NCI-H1092 treated with DMSO at 0.1 percent for 48 hours (cell line): ENCODE measurements at regions not wholly inside any gene's neighbourhood (a gene's known extent, or its start where the extent isn't known, plus 50 kb on each side); places are given as distances from the start of the nearest gene placed in this dataset.

Experiments
- DNase-seq: peaks from one replicate; lab custom pipeline; 2025; lab: John Stamatoyannopoulos, UW

DNA sequence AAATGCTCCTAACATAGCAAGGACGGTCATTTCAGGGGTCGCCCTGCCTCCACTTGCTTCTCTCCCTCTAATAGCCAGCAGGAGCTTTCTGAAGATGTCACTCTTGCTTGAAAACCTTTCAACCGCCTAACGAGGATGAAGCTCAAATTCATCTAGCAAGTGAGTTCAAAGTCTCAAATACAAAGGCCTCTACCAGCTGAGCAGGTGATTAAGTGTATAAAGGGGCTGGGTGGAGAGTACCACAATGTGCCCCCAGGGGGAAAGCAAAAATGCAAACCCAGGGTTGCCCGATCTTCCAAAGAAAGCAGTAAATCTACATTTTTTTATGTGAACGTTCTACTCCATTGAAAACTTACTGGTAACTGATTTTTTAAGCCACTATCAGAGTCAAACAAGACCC lies 50.4 kb upstream of the GRIP2 start:
- DNase-seq, result no peak

DNA sequence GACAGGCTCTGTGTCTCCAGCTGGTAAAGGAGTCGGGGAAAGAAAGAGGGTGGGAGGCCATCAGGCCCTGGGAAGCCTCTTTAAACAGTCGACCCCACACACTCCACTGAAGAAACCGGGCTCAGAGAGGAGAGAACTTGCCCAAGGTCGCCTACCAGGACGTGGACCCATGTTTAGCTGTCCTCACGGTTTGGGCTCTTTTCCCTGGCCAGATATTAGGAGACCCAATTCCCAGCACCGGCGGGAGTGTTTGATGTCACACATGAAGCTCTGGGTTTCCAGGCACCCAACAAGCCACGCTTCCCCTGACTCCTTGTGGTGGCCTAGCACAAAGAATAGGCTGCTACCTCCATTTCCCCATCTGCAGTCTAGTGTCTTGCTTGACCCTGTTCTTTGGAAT lies 52.2 kb upstream of the GRIP2 start:
- no peak for DNase-seq

DNA sequence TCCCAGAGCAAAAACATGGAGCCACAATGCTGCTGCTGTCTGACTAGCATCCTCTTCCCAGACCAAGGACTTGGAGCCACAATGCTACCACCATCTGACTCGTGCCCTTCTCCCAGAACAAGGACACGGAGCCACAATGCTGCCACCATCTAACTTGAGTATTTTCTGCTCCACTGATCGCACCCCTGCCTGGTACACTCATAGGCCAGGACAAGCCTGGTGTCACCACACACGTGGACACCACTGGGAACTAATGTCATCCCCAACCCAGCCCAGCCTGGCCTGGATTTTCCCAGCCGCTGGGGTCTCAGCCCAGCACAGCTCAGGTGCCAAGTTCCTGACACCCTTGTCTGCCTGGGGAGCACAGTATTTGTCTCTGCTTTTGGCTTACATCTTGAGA lies 52.7 kb upstream of the GRIP2 start:
- DNase-seq, result no peak

DNA sequence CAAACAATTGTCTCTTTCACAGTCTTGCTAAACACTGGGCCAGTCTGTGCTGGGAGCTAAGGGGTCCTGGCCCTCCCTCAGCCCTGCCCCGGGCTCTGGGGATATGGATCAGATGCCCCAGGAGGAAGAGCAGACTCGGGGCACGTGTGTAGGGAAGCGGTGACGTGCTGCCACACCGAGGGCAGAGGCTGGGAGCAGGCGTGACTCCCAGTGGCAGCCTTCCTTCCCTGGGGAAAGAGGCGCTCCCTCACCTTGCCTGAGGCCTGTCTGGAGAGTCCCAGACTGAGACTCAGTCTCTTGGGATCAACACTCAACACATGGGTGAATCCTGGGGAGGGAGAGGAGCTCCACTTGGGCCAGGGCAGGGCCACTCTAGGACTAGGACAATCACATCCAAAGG lies 54.1 kb upstream of the GRIP2 start:
- DNase-seq, result no peak

DNA sequence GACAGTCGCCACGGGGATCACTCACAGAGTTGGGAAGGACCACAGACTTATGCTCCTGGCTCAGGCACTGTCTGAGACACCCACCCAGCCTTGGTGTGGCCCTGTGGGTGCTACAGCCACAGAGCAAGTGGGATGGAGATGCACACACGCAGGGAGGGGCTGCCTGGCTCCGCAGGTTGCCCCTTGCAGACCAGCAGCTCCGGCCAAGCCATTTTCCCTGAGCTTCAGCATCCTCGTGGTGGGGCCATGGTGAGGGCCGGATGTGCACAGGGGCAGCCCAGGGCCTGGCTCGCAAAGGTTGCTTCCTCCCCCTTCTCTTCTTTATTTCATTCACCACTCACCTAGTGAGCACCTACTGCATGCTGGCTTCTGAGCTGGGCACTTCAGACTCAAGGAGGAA lies 55.4 kb upstream of the GRIP2 start:
- DNase-seq, result no peak

DNA sequence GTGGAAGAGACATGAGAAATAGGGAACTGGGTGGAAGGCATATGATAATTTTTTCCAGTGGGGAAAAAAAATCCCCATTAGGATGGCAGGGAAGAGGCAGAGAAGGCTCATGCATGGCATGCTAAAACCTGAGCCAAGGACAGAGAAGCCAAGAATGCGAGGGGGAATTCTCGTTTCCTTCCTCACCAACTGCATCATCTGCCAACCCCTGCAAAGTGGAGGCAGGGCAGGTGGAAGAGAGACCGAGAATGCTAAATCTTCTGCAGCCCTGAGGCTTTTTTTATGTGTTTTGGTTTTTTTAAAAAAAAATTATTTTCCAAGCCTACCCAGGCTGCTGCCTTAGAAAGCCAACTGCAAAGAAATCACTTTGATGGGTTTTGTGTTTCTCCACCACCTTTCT lies 54.3 kb upstream of the CCDC174 start:
- DNase-seq, result no peak

DNA sequence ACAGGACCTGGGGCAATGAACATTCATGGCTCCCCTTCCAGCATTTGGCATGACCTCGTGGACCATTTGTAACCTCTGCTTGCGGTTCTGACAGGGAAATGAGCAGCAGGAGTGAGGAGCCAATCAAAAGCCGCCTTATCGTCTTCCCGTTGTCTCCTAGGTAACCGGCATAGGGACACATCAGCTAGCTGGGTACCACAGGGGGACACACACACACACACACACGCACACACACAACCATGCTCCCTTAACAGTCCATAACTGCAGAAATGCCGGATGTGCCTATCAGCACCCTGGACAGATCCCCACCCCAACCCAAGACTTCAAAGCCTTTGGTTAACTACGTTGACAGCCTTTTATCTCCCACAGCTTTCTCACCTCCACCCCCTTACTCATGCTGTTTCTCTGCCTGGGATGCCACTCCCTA lies 53.4 kb upstream of the CCDC174 start:
- DNase-seq, result peak; percentile 22

DNA sequence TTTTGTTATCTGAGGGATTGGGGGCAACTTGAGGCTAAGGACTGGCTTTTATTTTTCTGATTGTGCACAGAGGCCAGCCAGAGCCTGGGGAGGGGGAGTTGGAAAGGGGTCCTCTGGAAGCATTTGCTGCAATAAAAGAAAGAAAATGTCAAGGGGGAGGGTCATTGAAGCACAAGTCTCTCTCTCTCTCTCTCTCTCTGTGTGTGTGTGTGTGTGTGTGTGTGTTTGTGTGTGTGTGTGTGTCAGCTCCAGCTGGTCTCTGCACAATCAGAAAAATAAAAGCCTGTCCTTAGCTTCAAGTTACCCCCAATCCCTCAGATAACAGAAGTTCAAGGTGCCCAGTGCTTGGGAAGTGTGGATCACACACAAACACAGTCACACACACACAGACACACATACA lies 52.1 kb upstream of the CCDC174 start:
- no peak for DNase-seq

DNA sequence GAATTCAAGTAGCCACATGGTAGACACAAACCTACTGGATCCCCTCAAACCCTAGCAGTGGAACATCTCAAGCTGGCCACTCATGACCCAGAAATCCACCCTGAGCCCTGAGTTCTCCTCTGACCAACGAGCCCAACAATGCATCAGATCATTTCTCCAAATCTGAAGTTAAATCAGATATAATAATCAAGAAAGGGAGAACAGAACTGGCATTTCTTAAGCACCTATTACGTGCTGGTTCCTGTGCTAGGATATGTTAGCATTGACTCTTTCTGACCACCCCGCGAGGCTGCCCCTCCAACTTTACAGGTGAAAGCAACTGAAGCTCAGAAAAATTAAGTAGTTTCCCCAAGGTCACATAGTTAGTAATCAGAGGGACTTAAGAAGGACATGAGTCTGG lies 51.5 kb upstream of the CCDC174 start:
- no peak for DNase-seq

DNA sequence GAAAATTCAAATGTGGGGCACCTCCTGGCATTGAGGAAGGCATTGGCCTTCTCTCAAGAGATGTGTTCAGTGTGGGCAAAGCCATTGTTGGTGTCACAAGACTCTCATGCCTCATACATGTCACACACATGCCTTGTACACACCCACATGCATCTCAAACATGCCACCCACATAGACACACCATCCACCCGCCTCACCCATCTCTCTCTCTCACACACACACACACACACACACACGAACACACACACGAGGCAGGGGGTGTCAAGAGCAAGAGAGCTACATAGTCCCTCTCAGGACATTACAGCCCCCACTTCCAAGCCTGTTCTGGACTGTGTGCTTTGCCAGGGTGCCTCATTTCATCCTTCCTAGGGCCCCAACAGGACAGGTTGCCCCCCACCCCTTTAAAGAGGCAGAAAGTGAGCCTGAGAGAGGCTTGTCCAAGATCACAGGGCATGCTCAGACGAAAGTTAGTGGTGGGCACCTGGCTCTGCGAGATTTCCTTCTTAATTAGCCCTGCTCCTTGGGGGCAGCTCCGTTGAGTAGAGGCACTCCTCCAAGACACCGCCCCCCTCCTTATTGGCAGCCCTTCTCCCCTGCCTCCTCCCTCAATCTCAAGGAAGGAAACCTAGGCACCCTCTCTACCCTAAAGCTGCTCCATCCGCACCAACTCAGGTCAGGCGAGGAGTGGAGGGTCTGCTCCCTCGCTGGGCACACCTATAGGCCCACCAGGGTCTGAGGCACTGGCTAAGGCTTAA lies 50.5 kb upstream of the CCDC174 start:
- no peak for DNase-seq

DNA sequence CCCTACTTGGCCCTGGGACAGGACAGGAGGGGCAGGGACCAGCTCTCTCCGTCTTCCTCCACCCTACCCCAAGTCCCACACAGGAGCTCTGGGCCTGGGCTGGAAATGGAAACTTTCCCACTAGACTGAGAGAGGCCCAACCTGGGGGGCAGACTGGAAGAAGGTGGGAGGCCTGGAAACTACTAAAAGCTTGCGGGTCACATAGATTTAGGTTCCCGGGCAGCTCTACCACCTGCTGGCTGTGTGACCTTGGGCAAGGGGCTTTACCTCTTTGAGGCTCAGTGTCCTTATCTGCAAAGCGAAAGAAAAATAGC lies 49.9 kb upstream of the CCDC174 start:
- DNase-seq, result no peak
